SKM-1 treated with dmso at 0.1 percent for 144 hours (cell line): ENCODE measurements at regions not wholly inside any gene's neighbourhood (a gene's known extent, or its start where the extent isn't known, plus 50 kb on each side); places are given as distances from the start of the nearest gene placed in this dataset.

ENCODE experiments used
- DNase-seq: peaks from one replicate; lab custom pipeline; 2025; ENCODE audit not compliant: unreplicated experiment; lab: John Stamatoyannopoulos, UW

DNA sequence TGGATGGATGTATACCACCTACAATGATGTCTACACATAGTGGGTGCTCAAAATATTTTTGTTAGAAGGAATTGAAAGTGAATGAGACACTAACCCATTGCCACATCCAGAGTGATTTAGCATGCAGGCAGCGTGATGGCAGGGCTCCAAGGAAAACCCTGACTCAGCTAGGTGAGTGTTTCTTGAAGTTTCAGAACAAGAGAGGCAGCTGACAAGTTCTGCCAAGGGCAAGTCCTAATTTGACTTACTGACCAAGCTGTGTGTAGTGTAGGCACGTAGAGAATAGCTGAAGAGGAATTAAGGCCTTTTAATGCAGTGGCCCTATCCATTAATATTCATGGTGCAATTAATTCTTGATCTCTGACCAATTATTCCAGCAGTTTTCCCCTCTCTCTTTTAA is 107.8 kb upstream of the ATP10B start:
- no peak for DNase-seq

DNA sequence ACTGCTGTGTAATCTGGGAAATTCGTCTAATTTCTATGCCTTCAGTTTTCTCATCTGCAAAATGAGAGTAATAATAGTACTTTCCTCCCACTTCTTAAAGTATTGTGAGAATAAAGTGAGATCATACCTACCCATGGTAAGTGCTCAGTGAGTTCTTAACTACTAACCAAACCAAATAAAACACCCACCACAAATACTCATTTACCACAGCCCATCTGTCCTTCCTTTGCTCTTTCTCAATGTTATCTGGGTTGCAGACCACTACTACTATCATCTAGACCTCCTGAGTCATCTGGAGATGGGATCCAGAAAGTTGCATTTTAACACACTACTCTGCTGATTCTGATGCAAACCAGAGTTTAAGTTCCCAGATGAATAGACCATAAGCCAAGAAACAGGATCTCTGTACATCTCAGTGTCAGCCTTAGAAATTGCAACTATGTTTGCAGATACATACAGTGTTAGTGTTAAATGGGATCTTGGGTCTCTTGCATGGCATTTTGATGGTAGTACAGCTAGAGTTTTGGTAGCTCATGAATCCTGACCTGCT is 105.4 kb upstream of the ATP10B start:
- DNase-seq = no peak

DNA sequence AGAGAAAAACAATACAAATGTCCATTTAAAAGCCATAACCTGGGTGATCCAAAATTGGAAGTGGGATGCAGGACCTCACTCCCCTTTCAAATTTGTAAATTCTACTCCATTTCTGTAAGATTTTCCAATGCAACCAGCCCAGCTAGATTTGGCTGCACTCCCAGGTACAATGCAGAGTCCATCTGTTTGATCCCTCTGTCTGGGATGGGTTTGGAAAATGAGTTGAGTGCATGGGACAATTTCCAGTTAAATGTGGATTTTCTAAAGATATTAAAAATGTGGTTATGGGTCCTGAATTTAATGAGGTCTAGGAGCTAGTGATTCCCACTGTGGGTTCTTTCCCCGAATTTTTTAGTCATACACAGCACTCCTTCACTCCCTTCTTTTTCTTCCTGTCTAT is 104.0 kb upstream of the ATP10B start:
- no peak for DNase-seq

DNA sequence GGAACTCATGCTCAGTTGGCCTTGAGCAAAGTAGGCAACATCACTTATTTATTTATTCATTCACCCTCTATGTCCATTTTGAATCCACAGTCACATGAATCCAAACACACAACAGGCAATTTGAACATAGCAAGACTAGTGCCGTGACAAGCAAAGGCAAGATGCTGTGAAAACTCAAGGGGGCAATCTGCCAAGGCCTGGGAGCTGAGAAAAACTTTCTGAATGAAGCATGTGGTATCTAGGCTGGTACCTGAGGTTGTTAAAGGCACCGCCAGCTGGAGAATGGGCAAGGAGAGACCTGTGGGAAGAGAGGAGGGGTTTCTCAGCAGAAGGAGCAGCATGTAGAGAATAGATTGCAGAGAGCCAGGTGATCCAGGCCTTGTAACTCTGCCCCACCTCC is 98.3 kb upstream of the ATP10B start:
- DNase-seq = no peak

DNA sequence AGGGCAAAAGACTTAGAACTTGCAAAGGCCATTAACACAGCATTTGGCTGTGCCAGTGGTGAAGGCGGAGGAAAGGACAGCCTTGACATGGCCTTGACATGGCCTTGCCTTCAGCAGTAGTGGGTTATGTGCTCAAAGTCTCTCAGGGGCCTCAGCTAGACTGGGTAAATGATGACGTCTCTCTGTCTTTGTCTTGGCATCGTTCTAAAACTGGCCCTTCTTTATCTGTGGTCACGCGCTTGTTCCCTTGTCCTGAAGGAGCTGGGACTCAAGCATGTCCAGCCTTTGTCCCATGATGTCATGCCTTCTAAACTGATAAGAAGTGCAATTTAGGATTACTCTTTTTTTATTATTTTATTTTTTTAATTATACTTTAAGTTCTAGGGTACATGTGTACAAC is 88.7 kb upstream of the ATP10B start:
- no peak for DNase-seq

DNA sequence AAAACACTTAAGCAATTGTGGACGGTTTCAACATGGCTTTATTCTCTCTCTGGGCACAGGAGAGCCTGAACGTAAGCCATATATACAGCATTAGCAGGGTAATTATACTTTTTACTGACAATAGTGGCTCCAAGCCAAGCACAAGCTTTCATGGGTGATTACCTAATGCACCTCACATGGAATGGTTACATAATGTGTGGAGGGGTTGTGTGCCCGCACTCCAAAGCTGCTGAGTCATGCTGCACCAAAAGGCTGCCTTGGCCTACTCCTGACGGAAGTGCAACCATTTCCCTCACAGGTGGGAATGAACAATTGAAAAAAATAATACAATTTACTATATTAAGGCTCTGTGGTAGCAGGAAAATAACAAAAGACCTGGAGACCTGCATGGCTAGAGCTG is 86.5 kb upstream of the ATP10B start:
- DNase-seq = peak; percentile 55

DNA sequence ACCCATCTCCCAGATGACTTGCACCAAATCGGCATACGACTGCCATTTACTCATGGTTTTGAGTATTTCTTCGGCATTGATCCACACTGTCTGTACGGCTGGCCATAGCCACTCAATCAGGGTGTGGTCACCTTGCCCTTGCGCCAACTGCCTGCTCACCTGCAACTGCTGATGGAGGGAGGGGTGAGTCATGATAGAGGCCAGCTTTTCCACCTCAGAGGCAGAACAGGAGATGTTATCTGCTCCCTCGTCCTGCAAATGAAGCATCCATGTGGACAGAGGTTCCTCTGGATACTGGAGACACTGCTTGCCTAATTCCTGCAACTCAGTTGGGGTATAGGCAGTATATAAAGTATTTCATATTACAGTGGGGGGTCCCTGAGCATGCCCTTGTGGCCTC is 85.6 kb upstream of the ATP10B start:
- no peak for DNase-seq

DNA sequence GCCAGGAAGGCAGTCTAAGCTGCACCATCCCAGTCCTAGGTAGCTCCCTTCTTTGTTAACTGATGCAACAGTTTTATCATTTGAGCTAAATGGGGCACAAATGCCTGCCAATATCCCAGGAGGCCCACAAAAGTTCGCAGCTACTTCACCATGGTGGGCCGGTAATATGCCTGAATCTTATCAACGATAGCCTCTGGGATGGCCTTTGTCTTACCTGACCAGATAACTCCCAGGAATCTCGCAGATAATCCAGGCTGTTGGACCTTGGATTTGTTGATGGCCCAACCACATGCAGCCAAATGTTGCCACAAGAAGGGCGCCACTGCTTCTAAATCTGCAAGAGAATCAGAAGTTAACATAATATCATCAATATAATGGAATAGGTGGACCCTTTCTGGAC is 83.8 kb upstream of the ATP10B start:
- no peak for DNase-seq

DNA sequence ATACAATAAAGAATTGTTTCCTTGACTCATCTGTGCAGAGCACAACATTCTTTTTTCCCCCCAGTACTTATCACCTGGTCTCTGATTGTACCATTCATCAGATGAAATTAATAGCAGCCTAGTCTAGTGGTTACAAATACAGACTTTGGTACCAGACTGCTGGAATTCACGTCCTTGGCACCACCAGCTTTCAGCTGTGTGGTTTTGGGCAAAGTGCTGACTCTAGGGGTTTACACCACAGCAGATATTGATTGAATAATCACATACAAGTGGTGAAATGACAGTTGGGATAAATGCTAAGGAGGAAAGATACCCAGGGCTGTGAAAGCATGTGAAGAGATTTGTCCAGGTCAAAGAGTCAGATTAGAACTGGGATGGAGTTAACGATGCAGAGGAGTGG is 79.3 kb upstream of the ATP10B start:
- DNase-seq = no peak

DNA sequence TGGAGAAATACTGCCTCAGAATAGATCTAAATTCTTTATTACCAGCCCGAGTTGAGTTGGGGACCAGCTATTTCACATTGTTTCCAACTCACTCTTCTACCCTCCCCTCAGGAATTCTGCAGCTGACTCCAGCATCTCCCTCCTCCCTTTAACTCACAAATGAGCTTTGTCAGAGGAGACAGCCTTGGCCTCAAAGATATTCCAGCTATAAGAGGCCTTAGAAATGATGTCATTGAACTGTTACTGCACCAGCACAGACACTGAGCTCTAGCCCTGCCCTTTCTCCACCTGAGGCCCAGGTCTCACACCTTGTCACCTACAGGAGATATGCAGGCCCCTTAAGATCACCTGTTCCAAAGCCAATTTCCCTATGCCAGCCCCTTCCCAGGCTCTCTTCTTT is 78.4 kb upstream of the ATP10B start:
- DNase-seq = no peak

DNA sequence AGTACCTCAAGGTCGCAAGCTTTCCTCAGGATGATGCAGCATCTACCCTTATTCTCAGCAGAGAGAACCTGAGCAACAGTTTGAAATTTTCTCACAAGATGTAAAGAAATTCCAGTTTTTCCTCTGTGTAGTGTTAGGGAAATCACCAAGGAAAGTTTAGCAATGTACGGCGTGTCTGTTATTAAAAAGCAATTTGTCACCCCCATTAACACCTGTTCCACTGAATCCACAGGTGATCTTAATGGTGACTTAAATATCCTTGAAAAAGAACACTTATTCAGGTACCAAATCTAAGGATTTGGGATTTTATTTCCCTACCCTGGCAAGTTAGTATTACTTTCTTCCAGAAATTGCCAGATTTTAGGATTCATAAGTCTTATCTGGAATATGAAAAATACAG is 77.9 kb upstream of the ATP10B start:
- DNase-seq = no peak

DNA sequence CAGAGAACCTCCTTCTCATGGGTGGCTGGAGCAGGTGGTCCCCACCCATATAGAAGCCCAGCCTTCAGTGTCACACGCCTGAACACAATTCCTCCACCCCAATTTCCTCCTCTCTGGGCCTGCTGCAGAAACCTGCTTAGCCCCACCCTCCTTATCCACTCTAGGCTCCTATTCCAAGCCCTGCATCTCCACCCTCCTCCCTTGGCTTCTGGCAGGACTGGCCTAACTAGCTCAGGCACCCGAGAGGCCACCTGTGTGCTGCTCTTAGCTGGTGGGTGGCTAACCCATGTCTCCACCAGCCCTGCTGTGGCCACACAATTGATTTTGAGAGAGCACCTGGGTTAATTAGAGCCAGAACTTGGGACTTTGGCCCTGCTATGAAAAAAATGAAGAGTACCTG is 77.3 kb upstream of the ATP10B start:
- DNase-seq = no peak

DNA sequence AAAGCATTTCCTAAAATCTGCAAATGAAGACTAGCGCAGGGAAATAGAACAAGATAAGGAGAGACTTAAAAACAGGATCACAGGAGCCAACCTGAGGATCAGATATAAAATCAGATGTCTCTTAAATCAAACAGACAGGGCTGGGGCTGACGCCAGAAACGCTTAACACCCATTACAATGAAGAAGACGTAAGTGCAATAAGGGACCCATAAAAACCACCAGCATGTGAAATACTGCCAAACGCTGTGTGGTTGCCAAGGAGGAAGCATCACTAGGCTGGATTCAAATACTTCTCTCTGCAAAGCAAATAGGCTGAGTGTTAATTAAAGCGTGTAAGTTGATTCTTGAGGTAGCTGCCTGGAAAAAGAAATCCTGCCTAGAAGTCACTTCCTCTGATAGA is 74.4 kb upstream of the ATP10B start:
- DNase-seq = peak; percentile 39

DNA sequence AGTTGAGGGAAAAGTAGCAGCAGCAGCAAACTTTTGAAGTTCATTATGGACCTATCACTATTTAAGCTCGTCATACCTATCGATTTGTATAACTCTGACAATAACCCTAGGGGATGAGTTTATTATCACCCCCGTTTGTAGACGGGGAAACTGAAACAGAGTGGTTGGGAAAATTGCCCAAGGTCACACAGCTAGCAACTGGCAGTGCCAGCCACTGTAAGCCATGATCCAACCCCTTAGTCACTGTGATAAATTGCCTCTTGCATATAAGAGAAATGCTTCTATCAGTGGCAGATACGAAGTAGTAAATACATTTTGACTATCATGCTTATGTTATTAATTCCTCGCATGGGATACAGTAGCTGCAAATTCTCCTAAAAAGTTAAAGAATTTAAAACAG is 73.3 kb upstream of the ATP10B start:
- DNase-seq = no peak

DNA sequence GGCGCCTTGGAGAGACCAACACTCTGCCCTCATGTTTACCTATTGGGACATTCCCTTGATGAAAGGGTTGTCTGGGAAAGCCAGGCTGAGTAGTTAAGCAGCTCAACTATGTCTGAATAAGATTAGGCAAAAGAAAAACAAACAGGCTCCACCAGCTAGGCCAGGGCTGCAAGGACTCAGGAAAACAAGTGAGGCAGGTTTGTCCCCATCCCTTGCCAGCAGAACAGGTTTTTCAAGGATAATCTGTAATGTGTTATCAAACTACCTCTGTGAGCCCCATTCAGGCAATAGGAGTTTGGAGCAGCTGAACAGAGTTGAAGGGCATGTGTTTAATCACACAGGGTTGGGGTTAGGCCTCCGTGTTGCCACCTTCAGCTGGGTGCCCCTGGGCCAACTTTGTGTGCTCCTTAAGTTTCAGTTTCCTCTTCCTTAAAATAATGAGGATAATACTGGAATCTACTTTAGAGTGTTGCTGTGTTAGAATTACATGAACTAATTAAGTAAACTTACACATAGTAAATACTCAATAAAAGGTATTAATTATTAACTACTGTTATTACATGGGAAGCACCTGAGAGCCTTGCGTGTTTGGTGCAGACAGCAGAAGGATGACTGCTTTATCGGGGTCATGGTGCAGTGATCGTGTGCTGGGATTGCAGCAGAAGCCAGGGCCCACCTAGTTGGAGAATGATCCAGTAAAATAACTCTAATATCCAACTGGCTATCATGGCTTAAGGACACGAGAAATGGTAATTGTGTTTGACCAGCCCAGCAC is 72.1 kb upstream of the ATP10B start:
- no peak for DNase-seq

DNA sequence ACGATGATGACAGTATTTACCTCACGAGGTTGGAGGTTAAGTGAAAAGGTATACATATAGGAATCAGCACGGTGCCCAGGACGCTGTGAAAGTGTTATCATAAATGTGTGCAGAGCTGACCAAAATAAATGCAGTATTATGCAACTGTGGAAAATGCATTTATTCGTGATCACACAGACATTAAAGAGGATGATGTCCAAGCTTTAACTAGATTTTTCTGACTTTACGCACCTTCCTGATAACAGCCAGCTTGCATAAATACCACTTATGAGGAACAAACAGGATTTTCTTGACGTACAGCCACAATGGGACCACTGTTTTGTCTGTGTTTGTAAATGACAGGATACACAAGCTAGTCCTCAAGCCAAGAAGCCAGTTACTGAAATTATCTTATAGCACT is 71.4 kb upstream of the ATP10B start:
- no peak for DNase-seq

DNA sequence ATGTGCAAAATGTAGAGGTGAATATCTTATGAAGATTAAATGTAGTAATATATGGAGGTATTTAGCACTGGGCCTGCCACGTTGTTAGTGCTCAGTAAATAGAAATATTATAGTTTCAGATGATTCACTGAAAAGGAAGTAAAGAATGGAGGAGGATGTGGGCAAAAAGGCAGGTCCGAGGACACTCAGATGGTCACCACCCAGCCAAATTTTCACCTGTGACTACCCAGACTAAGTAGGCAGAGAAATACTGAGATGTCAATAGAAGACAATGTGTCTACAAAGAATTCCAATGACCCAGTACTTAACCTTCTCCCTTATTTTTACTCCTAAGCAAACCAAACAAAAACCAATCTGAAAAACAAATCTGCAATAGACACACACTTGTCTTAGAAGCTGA is 70.3 kb upstream of the ATP10B start:
- DNase-seq = no peak

DNA sequence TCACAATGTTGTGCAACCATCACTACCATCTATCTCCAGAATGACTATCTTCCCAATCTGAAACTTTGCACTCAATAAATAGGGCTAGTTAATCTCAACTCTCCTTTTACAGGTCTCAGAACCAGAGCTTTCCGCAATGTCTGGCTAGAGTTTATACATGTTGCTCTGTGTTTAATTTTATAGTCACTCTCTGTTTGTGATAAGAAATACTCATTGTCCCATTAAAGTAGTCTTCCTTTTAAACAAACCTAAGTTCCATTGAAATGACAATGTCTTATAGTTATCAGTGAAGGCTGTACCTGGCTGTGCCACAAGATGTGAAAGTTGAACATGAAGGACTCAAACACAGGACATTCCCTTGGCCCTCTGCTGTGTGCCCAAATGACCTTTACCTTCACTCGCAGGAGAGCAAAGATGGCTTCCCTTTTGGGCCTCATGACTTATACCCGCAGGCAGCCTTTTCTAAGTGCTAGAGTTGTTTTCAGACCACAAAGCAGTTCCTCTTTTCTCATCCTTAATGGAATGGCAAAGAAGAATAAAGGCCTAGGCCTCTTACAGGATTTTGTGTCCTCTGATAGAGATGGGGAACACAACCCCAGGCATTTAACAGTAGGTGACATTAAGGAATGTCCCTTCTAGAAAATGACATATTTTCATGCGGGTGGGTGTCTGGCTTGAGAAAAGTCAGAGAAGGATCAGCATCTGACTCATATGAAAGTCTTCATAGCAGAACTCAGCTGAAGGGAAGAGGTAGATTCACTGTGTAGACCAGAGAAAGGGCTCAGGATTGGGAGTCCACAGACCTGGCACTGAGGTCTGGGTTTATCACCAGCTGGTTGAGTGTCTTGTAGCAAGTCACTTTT is 69.6 kb upstream of the ATP10B start:
- DNase-seq = no peak

DNA sequence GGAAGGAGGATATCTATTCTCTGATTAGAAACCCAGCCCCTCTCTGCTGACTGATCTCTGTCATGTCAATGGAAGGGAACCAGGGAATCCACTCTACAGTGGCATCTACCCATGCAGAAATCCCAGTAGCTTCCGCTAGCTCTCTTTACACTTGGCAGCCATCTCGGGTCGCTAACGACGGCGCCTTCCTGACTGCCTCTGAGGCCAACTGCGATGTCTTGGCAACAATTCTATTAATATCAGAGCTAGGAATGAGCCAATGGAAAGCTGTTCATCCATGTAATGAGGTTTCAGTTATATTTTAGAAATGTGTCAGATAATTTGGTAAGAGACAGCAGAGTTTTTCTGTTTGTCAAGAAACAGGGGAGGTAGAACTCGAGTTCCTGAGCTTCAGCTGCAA is 67.6 kb upstream of the ATP10B start:
- DNase-seq = no peak

DNA sequence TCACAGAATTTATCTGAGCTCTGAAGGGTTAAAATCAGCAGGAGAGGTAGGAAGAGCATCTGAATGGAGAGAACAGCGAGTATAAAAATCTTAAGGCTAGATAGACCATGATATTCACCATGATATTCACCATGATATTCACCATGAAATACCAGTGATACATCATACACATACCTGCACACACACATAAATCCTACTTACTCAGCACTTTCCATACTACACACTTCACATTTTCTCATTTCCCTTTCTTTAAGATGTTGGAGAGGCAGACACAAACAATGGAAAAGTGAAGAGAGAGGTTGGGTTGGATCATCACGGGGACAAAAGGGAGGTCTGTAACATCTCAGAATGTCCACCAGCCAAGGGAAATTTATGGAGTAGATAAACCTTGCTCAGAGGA is 66.4 kb upstream of the ATP10B start:
- DNase-seq = no peak

DNA sequence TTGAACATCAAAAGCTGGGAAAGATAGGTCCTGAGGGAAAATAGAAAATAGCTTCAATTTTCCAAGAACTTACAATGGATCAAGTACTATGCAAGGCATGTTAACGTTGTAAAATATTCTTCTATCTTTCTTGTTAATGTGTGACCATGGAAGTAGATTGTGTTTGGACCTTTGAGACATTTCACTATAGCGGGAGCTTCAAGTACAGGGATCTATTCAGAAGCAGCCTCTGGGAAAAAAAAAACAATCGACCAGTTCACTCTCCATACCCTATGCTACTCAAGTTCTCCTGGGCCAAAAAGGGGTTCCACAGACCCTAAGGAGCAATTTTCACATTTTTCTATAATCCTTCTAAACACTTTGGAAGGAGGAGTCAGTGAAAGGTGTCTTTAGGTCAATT is 54.1 kb upstream of the ATP10B start:
- DNase-seq = no peak

DNA sequence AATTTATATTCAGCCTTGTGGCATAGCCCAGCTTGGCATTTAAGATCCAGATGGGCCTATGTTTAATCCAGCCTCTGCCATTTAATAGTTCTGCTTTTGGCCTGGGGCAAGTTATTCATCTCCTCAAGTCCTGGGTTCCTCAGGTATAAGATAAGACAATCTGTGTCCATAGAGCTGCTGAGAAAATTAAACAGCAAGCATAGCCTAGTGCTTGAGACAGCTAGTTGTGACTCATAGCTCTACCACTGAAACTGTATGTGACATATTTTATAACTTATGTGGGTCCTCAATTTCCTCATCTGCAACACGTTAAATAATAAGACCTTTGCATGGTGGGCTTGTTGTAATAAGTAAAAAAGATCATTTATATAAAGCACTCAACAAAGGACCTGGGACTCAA is 53.3 kb upstream of the ATP10B start:
- DNase-seq = no peak
